Jurkat, Clone E6-1 (cell line): ENCODE measurements at regions not wholly inside any gene's neighbourhood (a gene's known extent, or its start where the extent isn't known, plus 50 kb on each side); places are given as distances from the start of the nearest gene placed in this dataset.
"Not testable (repeated sequence)": the region's sequence is repeated elsewhere in the genome, so short reads cannot be mapped to it uniquely, and the experiment has no call there.

Source experiments
- DNase-seq: peaks from one replicate; pipeline ENCODE4 v3.0.0-alpha.2; 2011; ENCODE audit warnings: low read depth, low spot score
- H3K4me3 ChIP-seq: 2 replicates; pipeline ENCODE4 v1.5.1; 2011; ENCODE audit warnings: mild to moderate bottlenecking, low read length, control low read depth, moderate library complexity

DNA sequence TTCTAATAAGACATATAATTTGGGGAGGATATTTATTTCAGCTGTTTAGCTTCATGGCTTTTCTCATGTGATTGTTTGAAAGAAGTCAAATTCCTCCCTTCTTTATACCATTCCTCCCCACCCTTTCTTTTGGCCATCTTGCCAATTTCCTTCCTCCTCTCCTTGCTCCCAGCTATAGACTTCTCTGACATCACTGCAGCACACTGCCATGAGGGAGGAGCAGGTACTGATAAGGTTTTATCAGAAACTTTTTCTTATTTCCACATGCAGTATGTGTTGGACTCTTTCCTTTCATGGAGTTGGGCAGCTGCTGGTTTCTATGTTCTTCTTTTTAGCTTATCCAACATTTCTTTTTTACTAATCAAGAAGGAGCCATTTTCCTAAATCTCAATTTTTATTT, 481.7 kb upstream of the NR3C2 start:
- H3K4me3 ChIP-seq, result no peak overlapping the region
- DNase-seq, result no peak

DNA sequence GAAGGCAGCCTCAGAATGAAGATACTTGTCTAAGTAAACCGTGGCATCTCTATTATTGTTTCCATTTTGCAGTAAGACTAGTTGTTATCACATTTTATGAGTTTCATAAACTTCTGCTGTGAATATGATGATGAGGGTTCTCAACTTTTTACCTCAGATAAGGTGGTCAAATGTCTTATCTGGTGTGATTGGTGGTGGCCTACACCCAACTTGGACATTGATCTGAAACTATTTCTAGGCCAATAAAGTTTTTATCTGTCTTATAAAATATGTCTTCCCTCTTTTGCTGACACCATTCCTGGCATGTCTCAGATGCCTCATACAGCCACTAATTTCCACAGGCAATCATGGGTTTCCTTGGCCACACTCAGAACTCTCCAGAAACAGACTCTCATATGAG, 480.3 kb upstream of the NR3C2 start:
- DNase-seq, result no peak
- no peak overlapping the region for H3K4me3 ChIP-seq

DNA sequence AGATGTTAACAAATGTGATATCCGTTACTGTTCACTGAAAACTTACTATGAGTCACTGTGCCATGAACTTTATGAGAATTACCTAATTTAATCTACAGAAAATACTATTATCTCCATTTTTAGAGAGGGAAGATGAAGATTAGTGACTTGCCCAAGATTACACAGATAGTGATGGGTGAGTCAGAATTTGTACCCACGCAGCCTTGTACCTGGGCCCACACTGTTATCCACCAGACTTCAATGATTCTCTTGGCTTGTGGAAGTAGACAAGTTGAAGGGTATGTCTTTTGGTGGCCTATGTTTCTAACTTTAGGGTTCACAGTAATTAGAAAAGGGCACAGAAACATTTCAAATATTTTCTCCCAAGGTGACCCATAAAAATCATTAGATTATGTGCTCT, 472.5 kb upstream of the NR3C2 start:
- H3K4me3 ChIP-seq, result no peak overlapping the region
- no peak for DNase-seq

DNA sequence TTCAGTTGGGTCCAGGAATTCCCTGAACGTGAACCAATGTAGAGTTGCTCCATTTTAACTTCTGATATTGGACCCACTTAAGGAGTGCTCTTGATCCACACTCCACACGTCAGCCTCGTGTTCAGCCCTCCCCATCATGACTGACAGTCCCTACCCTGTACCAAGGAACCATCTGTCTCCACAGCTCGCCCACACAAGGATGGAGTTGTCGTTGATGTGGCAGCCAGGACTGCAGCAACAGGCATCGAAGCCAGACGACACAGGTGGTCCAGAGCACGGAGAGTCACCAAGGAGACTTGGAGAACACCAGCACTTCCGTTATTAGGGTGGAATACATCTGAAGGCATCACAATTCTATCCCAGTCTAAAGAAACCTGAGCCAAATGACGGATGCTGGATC, 472.1 kb upstream of the NR3C2 start:
- no peak for DNase-seq

DNA sequence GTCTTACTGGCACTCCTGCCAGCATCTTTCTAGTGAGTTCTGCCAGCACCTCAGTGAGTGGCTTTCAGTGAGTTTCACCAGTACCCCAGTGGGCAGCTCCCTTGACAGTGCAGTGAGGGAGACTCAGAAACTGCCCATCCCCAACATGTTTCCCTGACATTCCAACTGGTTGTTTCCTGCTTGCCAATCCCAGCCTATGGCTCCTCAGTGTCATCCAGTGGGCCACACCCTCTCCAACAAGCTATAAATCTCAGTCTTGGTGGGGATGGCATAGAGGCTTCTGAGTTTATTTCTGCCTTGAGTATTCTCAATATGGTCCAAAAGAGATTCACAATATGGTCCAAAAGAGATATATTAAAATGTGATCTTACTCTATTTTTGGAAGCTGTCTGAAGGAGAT, 461.2 kb upstream of the NR3C2 start:
- DNase-seq, result no peak
- no peak overlapping the region for H3K4me3 ChIP-seq

More for the DNA sequence above, 472.1 kb upstream of the NR3C2 start:
- no peak overlapping the region for H3K4me3 ChIP-seq

DNA sequence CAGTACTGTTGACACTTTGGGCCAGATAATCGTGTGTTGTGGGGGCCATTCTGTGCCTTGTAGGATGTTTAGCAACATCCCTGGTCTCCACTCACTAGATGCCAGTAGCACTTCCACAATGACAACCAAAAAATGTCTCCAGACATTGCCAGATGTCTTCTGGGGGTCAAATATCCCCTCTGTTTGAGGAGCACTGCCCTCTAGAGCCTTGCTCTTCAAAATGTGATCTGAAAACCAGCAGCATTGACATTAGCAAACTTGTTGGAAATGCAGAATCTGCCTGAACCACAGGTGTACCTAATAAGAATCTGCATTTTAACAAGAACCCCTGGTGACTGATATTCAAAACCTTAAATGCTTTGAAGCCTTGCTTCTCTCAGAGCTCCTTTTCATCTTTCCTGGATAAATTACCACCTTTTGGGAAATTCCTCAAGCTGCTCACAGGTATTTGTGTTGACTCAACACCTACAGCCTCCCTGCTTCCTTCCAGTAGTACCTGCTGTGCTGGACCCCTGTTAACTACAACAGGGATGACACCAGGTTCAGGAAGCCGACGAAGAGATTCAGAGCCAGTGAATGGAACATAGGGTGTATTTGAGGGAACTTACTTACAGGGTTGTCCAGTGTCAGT, 459.0 kb upstream of the NR3C2 start:
- no peak overlapping the region for H3K4me3 ChIP-seq
- no peak for DNase-seq

DNA sequence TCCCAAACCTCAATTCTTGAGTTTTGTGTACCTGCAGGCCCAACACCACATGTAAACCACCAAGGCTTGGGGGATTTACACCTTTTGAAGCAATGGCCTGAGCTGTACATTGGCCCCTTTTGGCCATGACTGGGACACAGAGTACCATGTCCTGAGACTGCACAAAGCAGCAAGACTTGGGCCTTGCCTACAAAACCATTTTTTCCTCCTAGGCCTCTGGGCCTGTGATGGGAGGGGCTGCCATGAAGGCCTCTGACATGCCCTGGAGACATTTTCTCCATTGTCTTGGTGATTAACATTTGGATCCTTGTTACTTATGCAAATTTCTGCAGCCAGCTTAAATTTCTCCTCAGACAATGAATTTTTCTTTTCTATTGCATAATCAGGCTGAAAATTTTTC, 455.9 kb upstream of the NR3C2 start:
- DNase-seq, H3K4me3 ChIP-seq: not testable (repeated sequence)

DNA sequence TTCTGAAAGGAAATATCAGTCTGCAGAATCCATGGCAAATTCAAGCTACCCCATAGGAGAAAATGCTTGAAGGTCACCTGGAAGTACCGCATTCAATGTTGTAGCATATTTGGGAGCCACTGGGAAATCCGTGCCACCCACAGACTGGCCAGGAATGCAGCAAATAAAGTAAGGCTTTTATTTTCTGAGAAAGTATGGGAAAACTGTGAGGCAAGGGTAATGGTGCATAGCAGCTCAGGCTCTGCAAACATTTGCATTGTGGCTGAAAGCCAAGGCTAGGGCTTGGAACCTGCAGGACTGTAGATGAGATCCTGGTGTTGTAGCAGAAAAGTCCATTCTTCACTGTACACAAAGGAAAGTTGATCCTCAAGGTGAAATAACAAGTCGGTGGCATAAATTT, 450.9 kb upstream of the NR3C2 start:
- no peak for DNase-seq
- H3K4me3 ChIP-seq, result no peak overlapping the region

DNA sequence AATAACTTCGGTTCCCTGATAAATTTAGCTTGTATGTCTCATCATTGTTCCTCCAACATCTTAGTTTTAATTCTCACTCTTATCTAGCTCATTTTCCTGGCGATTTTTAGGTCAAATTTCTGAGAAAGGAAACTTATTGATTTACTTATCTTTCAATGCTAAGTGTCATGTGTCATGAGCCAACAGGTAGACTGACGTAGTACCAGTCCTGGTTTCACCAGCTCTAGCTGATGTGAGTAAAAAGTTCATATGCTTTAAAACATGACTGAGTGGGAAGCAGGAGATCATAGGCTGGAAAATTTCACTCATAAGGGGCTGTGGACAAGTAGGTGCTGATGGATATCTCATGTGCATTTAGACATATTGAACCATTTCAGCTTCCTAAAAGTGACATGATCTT, 441.7 kb upstream of the NR3C2 start:
- H3K4me3 ChIP-seq, result no peak overlapping the region

DNA sequence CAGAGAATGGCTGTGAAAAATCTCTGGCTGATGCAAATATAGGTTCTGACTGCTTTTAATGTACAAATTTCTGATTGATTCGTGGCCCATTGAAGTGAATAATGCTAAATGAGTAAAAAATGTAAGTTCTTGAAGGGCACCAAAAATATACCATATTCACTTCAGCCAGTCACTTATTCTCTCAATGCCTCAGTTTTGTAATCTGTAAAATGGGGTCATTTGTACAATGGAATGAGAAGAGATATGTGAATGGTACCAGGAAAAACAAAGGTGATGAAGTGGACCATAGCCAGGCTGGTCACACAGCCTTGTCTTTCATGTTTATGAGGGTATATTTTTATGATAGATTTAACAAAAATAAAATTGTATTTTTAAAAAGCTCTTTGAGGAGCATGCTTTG, 441.2 kb upstream of the NR3C2 start:
- DNase-seq, result no peak
- H3K4me3 ChIP-seq, result no peak overlapping the region

More for the DNA sequence above, 441.7 kb upstream of the NR3C2 start:
- DNase-seq, result no peak

DNA sequence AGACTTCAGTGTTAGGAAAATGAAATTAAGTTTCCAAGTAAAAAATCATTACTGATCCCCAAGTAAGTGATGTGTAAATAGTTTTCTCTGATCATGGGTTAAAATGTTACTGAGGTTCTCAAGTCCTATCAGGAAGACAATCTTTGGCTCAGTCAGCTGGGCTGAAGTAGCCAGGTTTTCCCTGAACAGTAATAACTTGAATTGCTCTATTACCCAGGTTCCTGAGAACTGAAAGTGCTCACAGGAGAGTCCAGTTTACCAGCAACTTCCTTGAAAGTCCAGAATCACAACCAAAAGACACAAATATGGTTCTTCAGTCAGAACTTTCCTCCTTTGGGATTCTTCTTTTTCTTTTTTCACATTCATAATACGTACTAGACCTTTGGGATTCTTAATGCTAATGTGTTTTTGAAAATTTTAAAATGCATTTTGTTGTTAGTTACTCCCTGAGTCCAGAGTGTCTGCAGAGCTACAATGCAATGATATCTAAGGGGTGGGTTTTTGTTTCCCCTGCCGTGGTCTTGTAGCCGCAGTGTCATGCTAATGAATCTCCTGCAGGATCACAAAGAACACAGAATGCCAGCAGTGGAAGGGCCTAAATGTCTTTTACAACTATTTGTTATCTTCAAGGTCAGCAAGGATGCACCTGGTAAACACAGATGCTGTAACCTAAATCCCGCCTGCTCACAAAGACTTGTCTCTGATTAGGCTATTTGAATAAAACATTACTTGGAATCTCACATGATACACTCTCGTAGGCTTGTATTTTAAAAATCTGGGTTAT, 439.8 kb upstream of the NR3C2 start:
- DNase-seq, result no peak
- no peak overlapping the region for H3K4me3 ChIP-seq

DNA sequence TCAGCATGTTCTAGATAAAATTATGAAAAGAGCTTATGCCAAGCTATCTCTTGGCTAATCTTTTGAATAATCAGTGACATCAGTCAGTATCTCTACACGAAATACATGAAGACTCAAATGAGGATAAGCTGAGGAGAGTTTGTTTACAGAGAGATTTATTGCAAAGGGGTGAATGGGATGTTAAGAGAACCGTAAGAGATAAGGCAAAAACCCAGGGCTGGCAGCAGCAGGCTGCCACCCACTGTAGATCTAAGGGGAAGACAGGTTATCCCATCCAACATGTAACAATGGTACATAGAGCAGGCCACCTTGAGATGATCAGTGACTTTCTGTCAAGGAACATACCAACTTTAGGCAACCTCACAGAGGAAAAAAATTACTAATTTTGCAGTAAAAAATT, 432.1 kb upstream of the NR3C2 start:
- H3K4me3 ChIP-seq, result no peak overlapping the region
- no peak for DNase-seq

DNA sequence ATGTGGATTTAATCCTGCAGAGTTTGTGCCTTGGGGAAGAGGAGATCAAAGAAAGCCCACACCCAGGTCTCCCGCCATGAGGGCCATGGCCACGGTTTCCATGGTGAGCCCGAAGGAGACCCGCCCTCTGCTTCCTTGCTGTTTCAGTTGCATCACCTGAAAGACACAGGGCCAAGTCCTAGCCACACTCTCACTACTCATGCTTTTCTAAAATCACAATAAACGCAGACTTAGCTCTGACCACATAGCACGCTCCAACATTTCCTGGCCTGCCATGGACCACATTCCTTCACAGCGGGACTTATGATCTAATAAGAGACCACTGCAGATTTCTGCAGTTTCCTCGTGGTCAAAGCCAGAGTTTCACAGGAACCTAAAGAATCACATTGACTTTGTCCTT, 426.0 kb upstream of the NR3C2 start:
- no peak for DNase-seq
- H3K4me3 ChIP-seq, result no peak overlapping the region

DNA sequence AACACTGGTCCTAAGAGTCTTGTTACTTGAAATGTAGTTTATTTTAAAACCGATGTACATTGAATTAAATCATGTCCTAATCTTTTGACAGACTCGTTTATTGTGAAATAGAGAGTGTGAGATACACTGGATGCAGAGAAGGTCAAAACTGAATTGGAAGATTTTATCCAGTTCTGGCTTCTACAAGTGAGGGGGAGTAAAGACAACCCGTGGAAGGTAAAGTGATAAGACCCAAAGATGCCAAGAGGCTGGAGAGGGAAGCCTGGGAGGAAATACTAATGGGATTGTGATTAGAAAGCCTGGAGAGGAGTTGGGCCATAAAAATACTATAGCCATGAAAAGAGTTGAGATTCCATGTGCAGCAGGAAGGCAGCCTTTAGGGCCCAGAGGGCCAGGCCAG, 424.5 kb upstream of the NR3C2 start:
- H3K4me3 ChIP-seq, result no peak overlapping the region
- no peak for DNase-seq

DNA sequence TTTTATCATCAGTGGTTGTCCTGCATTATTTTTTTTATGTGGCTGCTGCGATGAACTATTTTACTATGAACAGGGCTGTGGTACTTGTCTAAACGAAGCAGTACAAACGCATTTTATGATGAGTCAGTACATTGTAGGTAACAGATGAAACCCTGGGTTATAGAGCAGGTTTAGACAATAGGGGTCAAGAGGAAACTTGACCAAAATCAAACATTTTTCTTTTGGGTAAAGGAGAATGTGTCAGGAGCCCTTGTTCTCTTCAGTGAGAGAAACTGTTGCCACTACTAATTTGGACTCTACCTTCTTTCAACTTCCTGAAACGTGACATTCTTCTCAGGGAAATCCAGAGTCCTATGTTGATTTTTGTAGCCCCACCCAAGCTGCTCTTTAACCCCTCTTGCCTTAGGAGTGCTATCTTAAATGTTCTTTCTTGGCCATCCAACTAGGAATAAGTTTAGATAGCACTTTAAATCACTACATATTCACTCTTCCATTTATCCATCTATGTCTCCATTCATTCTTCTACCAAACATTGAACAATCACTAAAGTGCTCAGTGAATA, 415.8 kb upstream of the NR3C2 start:
- H3K4me3 ChIP-seq, result no peak overlapping the region
- no peak for DNase-seq

DNA sequence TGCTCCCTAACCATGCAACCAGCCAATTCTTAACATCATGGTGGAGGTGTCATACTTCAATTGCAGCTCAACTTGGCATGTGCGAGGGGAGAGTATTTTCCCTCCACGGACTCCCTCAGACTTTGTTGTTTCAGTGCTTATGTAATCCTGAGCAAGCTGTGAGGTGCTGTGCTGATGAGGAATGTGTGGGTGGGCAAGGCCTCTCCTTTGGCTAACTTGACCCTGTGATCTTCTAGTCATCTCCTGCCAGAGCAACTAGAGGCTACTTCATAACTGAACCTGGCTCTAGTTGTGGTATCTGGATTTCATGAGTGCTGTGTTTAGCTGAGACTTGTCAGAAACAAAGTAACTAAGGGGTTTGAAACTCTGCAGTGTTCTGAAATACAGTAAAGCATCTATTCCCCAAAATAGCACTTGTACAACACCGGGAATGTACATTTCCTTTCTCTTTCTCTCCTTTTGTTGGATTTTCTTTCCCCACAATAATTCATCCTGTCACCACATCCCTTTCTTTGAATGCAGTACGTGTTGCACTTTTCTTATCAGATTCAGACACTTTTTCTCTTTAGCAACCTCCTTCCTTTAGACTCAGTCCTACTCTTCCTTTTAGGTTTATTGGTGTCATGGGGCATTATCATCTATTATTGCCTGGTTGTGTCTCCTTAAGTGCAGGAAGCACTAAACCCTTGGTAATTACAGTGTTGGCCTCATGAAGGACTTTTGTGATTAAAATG, 415.2 kb upstream of the NR3C2 start:
- no peak for DNase-seq
- H3K4me3 ChIP-seq, result no peak overlapping the region

DNA sequence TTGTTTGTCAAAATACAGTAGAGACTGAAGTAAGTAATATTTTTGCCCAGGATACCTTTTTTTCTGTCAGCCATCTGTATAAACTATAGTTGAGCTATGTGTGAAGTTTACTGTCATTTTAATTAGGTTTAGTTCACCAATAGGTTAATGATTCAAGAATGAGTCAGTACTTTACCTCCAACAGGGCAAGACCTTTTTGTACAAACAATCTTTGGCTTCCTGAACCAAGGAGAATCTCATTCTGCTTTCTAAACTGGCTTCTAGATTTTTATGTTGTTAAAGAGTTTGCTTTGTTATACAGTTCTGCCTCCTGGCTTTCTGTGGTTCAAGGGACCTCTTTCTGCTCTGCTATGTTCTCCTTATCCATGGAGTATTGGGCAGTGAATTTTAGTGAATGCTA, 412.0 kb upstream of the NR3C2 start:
- DNase-seq, result no peak
- H3K4me3 ChIP-seq, result no peak overlapping the region

DNA sequence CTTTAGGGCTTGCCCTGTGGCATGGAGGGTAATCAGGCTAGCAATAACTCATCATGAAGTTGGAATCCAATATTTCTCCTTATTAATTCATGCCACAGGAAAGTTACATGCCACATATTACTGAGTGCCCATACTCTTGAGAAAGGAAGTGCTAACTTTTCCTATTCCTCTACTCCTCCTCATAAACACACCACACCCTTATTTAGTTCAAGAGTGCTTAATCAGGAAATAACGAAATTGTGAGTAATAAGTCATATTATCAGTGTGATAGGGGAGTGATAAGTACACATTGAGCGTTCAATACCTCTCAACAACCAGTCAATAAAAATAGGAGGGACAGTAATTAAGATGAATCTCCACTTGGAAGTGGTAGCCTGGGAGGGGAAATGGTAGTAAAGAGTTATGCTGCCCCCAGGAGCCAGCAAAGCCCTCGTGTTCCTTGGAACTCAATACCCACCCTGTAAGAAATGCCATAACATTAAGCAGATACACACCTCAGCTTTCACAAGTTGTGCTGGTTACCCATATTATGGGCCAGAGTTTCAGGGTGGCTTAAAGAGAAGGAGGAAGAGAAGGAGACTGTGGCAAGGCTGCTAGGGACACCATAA, 410.0 kb upstream of the NR3C2 start:
- DNase-seq, result no peak
- H3K4me3 ChIP-seq, result no peak overlapping the region

DNA sequence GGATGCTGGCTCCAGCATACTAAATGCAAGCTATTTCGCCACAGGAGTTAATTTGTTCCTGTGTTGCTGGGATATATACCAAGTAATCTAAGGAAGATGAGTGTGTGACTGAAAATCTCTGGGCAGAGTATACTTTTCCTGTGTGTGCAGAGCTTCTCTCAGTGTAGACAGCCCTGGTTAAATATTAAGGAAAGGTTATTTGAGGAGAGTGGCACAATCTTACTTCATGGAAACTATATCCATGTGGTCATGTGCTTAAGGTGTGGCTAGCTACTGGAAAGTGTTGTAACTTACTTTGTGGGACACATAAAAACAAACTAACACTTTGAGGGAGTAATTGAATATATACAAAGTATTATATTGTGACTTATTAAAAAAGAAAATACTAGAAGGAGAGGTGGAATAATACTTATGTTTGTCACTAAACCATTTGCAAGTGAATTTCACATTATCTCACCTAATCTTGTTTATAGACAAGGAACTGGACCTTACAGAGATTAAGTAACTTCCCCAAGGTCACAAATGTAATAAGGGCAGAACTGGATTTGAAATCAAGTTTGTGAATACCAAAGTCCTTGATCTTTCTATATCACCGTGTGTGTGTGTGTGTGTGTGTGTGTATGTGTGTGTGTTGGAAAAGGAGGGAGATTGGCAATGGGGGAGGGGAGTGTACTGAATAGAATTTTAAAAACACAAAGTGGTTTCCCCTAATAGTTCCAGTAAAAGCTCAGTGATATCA, 408.2 kb upstream of the NR3C2 start:
- no peak for DNase-seq
- no peak overlapping the region for H3K4me3 ChIP-seq
